Suppressor macrophage treated with lipopolysaccharide for 4 hours (primary cell): ENCODE measurements at regions not wholly inside any gene's neighbourhood (a gene's known extent, or its start where the extent isn't known, plus 50 kb on each side); places are given as distances from the start of the nearest gene placed in this dataset.

Source experiments
- DNase-seq: peaks from one replicate; pipeline ENCODE4 v3.0.0-alpha.2; 2020

GRCh38 chr9:108709997-108710396 is 145.8 kb downstream of the ACTL7B start:
- DNase-seq, result no peak

GRCh38 chr9:108709126-108709525 is 146.7 kb downstream of the ACTL7B start:
- DNase-seq, result no peak

GRCh38 chr9:108708448-108708847 is 147.3 kb downstream of the ACTL7B start:
- no peak for DNase-seq

- DNase-seq, result no peak
Observed at GRCh38 chr9:108707120-108707519, 148.7 kb downstream of the ACTL7B start.

- peak; percentile 25 for DNase-seq
Observed at GRCh38 chr9:108704156-108704852, 151.5 kb downstream of the ACTL7B start.

- no peak for DNase-seq
Observed at GRCh38 chr9:108703429-108703828, 152.4 kb downstream of the ACTL7B start.

- no peak for DNase-seq
Observed at GRCh38 chr9:108702681-108703080, 153.1 kb downstream of the ACTL7B start.

- DNase-seq, result no peak
Observed at GRCh38 chr9:108698801-108699200, 157.0 kb downstream of the ACTL7B start.

GRCh38 chr9:108698231-108698630 is 157.6 kb downstream of the ACTL7B start:
- DNase-seq, result no peak

- DNase-seq, result no peak
Observed at GRCh38 chr9:108696156-108696555, 159.6 kb downstream of the ACTL7B start.

- no peak for DNase-seq
Observed at GRCh38 chr9:108694170-108694569, 161.6 kb downstream of the ACTL7B start.

GRCh38 chr9:108691614-108692013 is 164.2 kb downstream of the ACTL7B start:
- DNase-seq, result no peak

- DNase-seq, result no peak
Observed at GRCh38 chr9:108688676-108689075, 167.1 kb downstream of the ACTL7B start.

- DNase-seq, result no peak
Observed at GRCh38 chr9:108688051-108688450, 167.7 kb downstream of the ACTL7B start.

- no peak for DNase-seq
Observed at GRCh38 chr9:108687006-108687987, 168.5 kb downstream of the ACTL7B start.

GRCh38 chr9:108684288-108685025 is 171.3 kb downstream of the ACTL7B start:
- no peak for DNase-seq

- DNase-seq, result no peak
Observed at GRCh38 chr9:108683245-108683644, 172.5 kb downstream of the ACTL7B start.

GRCh38 chr9:108681851-108682590 is 173.8 kb downstream of the ACTL7B start:
- no peak for DNase-seq

GRCh38 chr9:108680946-108681345 is 174.8 kb downstream of the ACTL7B start:
- DNase-seq, result no peak

- DNase-seq, result no peak
Observed at GRCh38 chr9:108677776-108678175, 178.0 kb downstream of the ACTL7B start.

GRCh38 chr9:108676355-108676754 is 179.4 kb downstream of the ACTL7B start:
- no peak for DNase-seq

GRCh38 chr9:108675708-108676107 is 180.1 kb downstream of the ACTL7B start:
- no peak for DNase-seq
